PC-3 (cell line): ENCODE measurements at regions not wholly inside any gene's neighbourhood (a gene's known extent, or its start where the extent isn't known, plus 50 kb on each side); places are given as distances from the start of the nearest gene placed in this dataset.
"Not testable (repeated sequence)": the region's sequence is repeated elsewhere in the genome, so short reads cannot be mapped to it uniquely, and the experiment has no call there.

Experiments used
- ATAC-seq: fragments of 200-7000 bp; cut with Tn5 transposase; 2 replicates; pipeline ENCODE4 v1.9.1; 2020; ENCODE audit warnings: mild to moderate bottlenecking, moderate library complexity
- BruUV-seq: library from RNA; stranded (reverse); fragments of 400-500 nt; replicated peaks from 2 replicates; lab custom pipeline; 2021; lab: Mats Ljungman, UMichigan
- CTCF ChIA-PET: fragments of 300-600 bp; sonication (Branson Sonifier 250); formaldehyde crosslinking; loops from one replicate; lab custom pipeline; 2022; ENCODE audit warnings: antibody characterized with exemption; lab: Charles Lee
- POLR2A ChIA-PET: fragments of 300-600 bp; sonication (Branson Sonifier 250); formaldehyde crosslinking; loops from one replicate; lab custom pipeline; 2022; ENCODE audit warnings: antibody characterized with exemption; ENCODE audit not compliant: unreplicated experiment; lab: Charles Lee
- DNase-seq: peaks from one replicate; pipeline ENCODE4 v3.0.0-alpha.2; 2015
- H2AFZ ChIP-seq: fragments of 300-600 bp; sonication (generic); 2 replicates; pipeline ENCODE4 v1.6.0; 2016; ENCODE audit warnings: antibody characterized with exemption, low read length
- H3F3A ChIP-seq: fragments of 300-600 bp; sonication (generic); one replicate; pipeline ENCODE4 v1.6.0; 2017; ENCODE audit warnings: antibody characterized with exemption, low read length, control low read depth, mild to moderate bottlenecking; ENCODE audit not compliant: unreplicated experiment
- H3K27ac ChIP-seq: fragments of 300-600 bp; sonication (generic); 2 replicates; pipeline ENCODE4 v1.5.1; 2016; ENCODE audit warnings: mild to moderate bottlenecking, low read length
- H3K27me3 ChIP-seq: fragments of 300-600 bp; sonication (generic); 2 replicates; pipeline ENCODE4 v1.6.1; 2016; ENCODE audit warnings: low read length, mixed read lengths
- H3K36me3 ChIP-seq: fragments of 300-600 bp; sonication (generic); 2 replicates; pipeline ENCODE4 v1.6.1; 2016; ENCODE audit warnings: low read depth, mixed run types, low read length, mixed read lengths
- H3K4me1 ChIP-seq: fragments of 300-600 bp; sonication (generic); 2 replicates; pipeline ENCODE4 v1.5.1; 2016; ENCODE audit warnings: low read length; ENCODE audit not compliant: insufficient read depth
- H3K4me2 ChIP-seq: fragments of 300-600 bp; sonication (generic); 2 replicates; pipeline ENCODE4 v1.6.0; 2016; ENCODE audit warnings: low read length
- H3K4me3 ChIP-seq: fragments of 300-600 bp; sonication (generic); 2 replicates; pipeline ENCODE4 v1.5.1; 2016; ENCODE audit warnings: mild to moderate bottlenecking, low read length, mixed read lengths
- H3K79me2 ChIP-seq: fragments of 300-600 bp; sonication (generic); 2 replicates; pipeline ENCODE4 v1.6.1; 2017; ENCODE audit warnings: low read length, mixed read lengths
- H3K9ac ChIP-seq: fragments of 300-600 bp; sonication (generic); 2 replicates; pipeline ENCODE4 v1.6.0; 2016; ENCODE audit warnings: mild to moderate bottlenecking, low read length
- H3K9me2 ChIP-seq: fragments of 300-600 bp; sonication (generic); replicated peaks from 2 replicates; pipeline ENCODE4 v1.6.1; 2016; ENCODE audit warnings: mixed run types, low read length, mixed read lengths
- H3K9me3 ChIP-seq: fragments of 300-600 bp; sonication (generic); 2 replicates; pipeline ENCODE4 v1.6.1; 2016; ENCODE audit warnings: low read length, mixed read lengths
- H4K20me1 ChIP-seq: fragments of 300-600 bp; sonication (generic); 2 replicates; pipeline ENCODE4 v1.6.1; 2016; ENCODE audit warnings: low read length, mixed read lengths
- EZH2 ChIP-seq: fragments of 300-600 bp; sonication (generic); IDR thresholded peaks from one replicate; pipeline ENCODE4 v1.6.1; 2017; ENCODE audit warnings: antibody characterized with exemption, mild to moderate bottlenecking, low read length; ENCODE audit not compliant: unreplicated experiment
- EZH2phosphoT487 ChIP-seq: fragments of 300-600 bp; sonication (generic); IDR thresholded peaks from 2 replicates; pipeline ENCODE4 v1.6.1; 2018; ENCODE audit warnings: mild to moderate bottlenecking, antibody characterized with exemption, low read length, borderline replicate concordance
- intact Hi-C: fragments of 100-400 bp; cut with micrococcal nuclease; formaldehyde crosslinking; loops from 2 replicates; pipeline ENCODE4 v1.9.0; 2023
- TF ChIP-seq, protein P1 (sequence below): fragments of 300-600 bp; sonication (generic); conservative IDR thresholded peaks from 2 replicates; pipeline ENCODE4 v1.5.1; 2017; ENCODE audit warnings: antibody characterized with exemption, low read depth, mild to moderate bottlenecking, low read length

DNA sequence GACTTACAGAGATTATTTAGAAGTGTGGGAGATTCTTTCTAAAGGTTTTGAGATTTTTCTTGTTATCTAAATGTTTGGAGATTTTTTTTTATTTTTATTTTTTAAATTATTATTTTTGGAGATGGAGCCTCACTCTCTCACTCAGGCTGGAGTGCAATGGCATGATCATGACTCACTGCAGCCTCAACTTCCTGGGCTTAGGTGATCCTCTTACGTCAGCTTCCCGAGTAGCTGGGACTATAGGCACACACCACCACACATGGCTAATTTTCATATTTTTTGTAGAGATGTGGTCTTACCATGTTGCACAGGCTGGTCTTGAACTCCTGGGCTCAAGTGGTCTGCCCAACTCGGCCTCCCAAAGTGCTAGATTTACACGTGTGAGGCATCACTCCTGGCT lies 694.5 kb downstream of the TLE1 start:
- peak overlapping the region; percentile 56 for H3K27ac ChIP-seq
- H3F3A ChIP-seq: no peaks in the 10 kb centered on the region
- CTCF ChIA-PET: no interaction called here
- no peaks in the 10 kb centered on the region for H3K9me2 ChIP-seq
- H3K4me1 ChIP-seq: peaks cover 15% of the 10 kb centered on the region
- intact Hi-C loops: no loop called here
- POLR2A ChIA-PET: no interaction called here
- DNase-seq: peak; percentile 52
- H2AFZ ChIP-seq: peak overlapping the region; percentile 59; the same call in 1 of the 2 replicates
- TF ChIP-seq EZH2 (no peak), EZH2phosphoT487 (no peak)
- TF ChIP-seq, protein P1, sequence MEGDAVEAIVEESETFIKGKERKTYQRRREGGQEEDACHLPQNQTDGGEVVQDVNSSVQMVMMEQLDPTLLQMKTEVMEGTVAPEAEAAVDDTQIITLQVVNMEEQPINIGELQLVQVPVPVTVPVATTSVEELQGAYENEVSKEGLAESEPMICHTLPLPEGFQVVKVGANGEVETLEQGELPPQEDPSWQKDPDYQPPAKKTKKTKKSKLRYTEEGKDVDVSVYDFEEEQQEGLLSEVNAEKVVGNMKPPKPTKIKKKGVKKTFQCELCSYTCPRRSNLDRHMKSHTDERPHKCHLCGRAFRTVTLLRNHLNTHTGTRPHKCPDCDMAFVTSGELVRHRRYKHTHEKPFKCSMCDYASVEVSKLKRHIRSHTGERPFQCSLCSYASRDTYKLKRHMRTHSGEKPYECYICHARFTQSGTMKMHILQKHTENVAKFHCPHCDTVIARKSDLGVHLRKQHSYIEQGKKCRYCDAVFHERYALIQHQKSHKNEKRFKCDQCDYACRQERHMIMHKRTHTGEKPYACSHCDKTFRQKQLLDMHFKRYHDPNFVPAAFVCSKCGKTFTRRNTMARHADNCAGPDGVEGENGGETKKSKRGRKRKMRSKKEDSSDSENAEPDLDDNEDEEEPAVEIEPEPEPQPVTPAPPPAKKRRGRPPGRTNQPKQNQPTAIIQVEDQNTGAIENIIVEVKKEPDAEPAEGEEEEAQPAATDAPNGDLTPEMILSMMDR: no peak
- no peaks in the 10 kb centered on the region for H3K9me3 ChIP-seq
- H3K79me2 ChIP-seq: no peaks in the 10 kb centered on the region
- peak; percentile 71 for ATAC-seq
- no peaks in the 10 kb centered on the region for H3K36me3 ChIP-seq
- no peak overlapping the region for H3K4me3 ChIP-seq
- no peak overlapping the region; the same call in 1 of the 2 replicates for H3K4me2 ChIP-seq
- no peaks in the 10 kb centered on the region for H3K27me3 ChIP-seq
- no peaks in the 10 kb centered on the region for H4K20me1 ChIP-seq
- peak overlapping the region; percentile 17; the same call in 1 of the 2 replicates for H3K9ac ChIP-seq
- no TSS peak for BruUV-seq

DNA sequence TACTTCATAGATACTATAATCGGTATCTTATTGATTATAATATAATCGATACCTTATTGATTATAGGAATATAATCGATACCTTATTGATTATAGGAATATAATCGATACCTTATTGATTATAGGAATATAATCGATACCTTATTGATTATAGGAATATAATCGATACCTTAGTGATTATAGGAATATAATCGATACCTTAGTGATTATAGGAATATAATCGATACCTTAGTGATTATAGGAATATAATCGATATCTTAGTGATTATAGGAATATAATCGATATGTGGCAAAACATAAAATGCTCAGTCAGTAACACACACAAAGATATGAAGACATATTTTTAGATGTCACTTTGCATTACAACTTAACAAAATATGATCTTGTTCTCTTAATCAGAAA lies 703.8 kb downstream of the TLE1 start:
- H3K4me1 ChIP-seq, H3K9me3 ChIP-seq, H3K27me3 ChIP-seq, CTCF ChIA-PET, ATAC-seq, H3K4me3 ChIP-seq, POLR2A ChIA-PET, H3K79me2 ChIP-seq, intact Hi-C loops, H3F3A ChIP-seq, DNase-seq, H3K9me2 ChIP-seq, H3K27ac ChIP-seq, H3K36me3 ChIP-seq, H3K4me2 ChIP-seq, H3K9ac ChIP-seq, H4K20me1 ChIP-seq, H2AFZ ChIP-seq, BruUV-seq: not testable (repeated sequence)

DNA sequence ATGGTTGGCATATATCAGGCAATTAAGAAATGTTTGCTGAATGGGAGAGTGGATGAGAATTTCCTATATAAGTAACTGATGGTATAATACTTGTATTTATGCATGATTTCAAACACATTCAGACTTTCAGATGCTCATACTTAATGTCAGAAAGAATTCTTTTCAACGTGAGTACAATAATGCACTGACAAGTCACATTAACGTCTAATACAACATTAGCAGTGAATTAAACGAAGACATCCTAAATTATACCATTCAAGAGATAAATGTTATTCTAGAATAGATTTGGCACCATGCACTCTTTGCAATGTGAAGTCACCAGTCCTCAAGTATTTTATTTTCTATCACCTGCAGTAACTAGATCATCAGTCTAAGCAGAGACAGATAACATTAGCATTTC lies 712.9 kb downstream of the TLE1 start:
- no TSS peak for BruUV-seq
- no peak for ATAC-seq

GRCh38 chr9:80970377-80970776 lies 719.0 kb downstream of the TLE1 start:
- H3K27me3 ChIP-seq, H3K9me3 ChIP-seq, H3K79me2 ChIP-seq, H3K9ac ChIP-seq, H3K27ac ChIP-seq, CTCF ChIA-PET, POLR2A ChIA-PET, H2AFZ ChIP-seq, H3F3A ChIP-seq, intact Hi-C loops, DNase-seq, H3K4me2 ChIP-seq, H3K4me3 ChIP-seq, ATAC-seq, H3K9me2 ChIP-seq, H4K20me1 ChIP-seq, BruUV-seq, H3K36me3 ChIP-seq, H3K4me1 ChIP-seq: not testable (repeated sequence)

More for the DNA sequence above, 712.9 kb downstream of the TLE1 start:
- Histone ChIP-seq H3K9ac (no peak overlapping the region), H3K36me3 (no peaks in the 10 kb centered on the region), H4K20me1 (no peaks in the 10 kb centered on the region), H3K27me3 (no peaks in the 10 kb centered on the region), H3K4me2 (no peak overlapping the region), H3K4me3 (no peak overlapping the region), H3K9me2 (no peaks in the 10 kb centered on the region), H3F3A (no peaks in the 10 kb centered on the region), H3K4me1 (no peaks in the 10 kb centered on the region), H3K27ac (no peak overlapping the region), H3K9me3 (no peaks in the 10 kb centered on the region), H2AFZ (no peak overlapping the region), H3K79me2 (no peaks in the 10 kb centered on the region)
- POLR2A ChIA-PET: interaction anchor here (0.9 kb wide), 1 partner anchor 182 kb away, joined by 4 read pairs; no protein-coding TSS in a partner anchor
- intact Hi-C loops: no loop called here
- no peak for DNase-seq
- CTCF ChIA-PET: no interaction called here
- no peak for TF ChIP-seq EZH2
- TF ChIP-seq, protein P1: no peak
- no peak for TF ChIP-seq EZH2phosphoT487
